Tibial artery (tissue), 4 donors: ENCODE measurements at regions not wholly inside any gene's neighbourhood (a gene's known extent, or its start where the extent isn't known, plus 50 kb on each side); places are given as distances from the start of the nearest gene placed in this dataset.

Experiments
- DNase-seq, 2 donors: peaks; one replicate each; pipeline ENCODE4 v3.0.0-alpha.2; 2019
- H3K27ac ChIP-seq, 2 donors: fragments of 200-600 bp; sonication (generic) in 1 of 2; 1 replicate in 1 of 2; 2 replicates in 1 of 2; pipeline ENCODE4 v1.5.1; 2018 to 2019; ENCODE audit warnings: mild to moderate bottlenecking in 1 of 2
- H3K27me3 ChIP-seq, 2 donors: fragments of 200-600 bp; sonication (generic) in 1 of 2; one replicate each; pipeline versions ENCODE4 v1.5.1 to v1.6.0; 2016 to 2019
- H3K36me3 ChIP-seq, 3 donors: fragments of 200-600 bp; sonication (generic) in 2 of 3; one replicate each; pipeline ENCODE4 v1.5.1; 2016 to 2019; ENCODE audit warnings: mild to moderate bottlenecking in 2 of 3
- H3K4me1 ChIP-seq, 4 donors: fragments of 200-600 bp; sonication (generic) in 2 of 4; 1 replicate in 3 of 4; 2 replicates in 1 of 4; pipeline ENCODE4 v1.5.1; 2016 to 2019
- H3K4me3 ChIP-seq, 2 donors: fragments of 200-600 bp; sonication (generic) in 1 of 2; 1 replicate in 1 of 2; 2 replicates in 1 of 2; pipeline ENCODE4 v1.5.1; 2018 to 2019; ENCODE audit warnings: mild to moderate bottlenecking in 2 of 2
- H3K9me3 ChIP-seq, 3 donors: fragments of 200-600 bp; sonication (generic) in 1 of 3; one replicate each; pipeline ENCODE4 v1.5.1; 2016 to 2019
- CTCF ChIP-seq, 2 experiments: fragments of 200-600 bp in 1 of 2; fragments of 450-650 bp in 1 of 2; IDR thresholded peaks; one replicate each; pipeline ENCODE4 v1.5.1; 2017 to 2019; ENCODE audit warnings: antibody characterized with exemption in 2 of 2, mild to moderate bottlenecking in 1 of 2, moderate library complexity in 1 of 2
- intact Hi-C: fragments of 100-400 bp; cut with DNase I; formaldehyde crosslinking; loops from one replicate; pipeline ENCODE4 v1.15.0; 2023; ENCODE audit warnings: low total_unique reads

- H3K36me3 ChIP-seq = no peaks in the 10 kb centered on the region
- H3K27me3 ChIP-seq = no peaks in the 10 kb centered on the region
- no peak overlapping the region for H3K4me3 ChIP-seq
- intact Hi-C loops = no loop called here
- no peaks in the 10 kb centered on the region for H3K9me3 ChIP-seq
- H3K4me1 ChIP-seq = no peaks in the 10 kb centered on the region
- no peak for DNase-seq
- no peak for TF ChIP-seq CTCF (IDR thresholded peaks at IDR 0.05)
- H3K27ac ChIP-seq = no peak overlapping the region
Observed at GRCh38 chr4:116449764-116450163, 635.6 kb downstream of the TRAM1L1 start.

- intact Hi-C loops = no loop called here
- H3K27me3 ChIP-seq = no peaks in the 10 kb centered on the region
- no peaks in the 10 kb centered on the region for H3K4me1 ChIP-seq
- no peak for TF ChIP-seq CTCF (IDR thresholded peaks at IDR 0.05)
- no peak for DNase-seq
- H3K4me3 ChIP-seq = no peak overlapping the region
- no peak overlapping the region for H3K27ac ChIP-seq
- no peaks in the 10 kb centered on the region for H3K9me3 ChIP-seq
- no peaks in the 10 kb centered on the region for H3K36me3 ChIP-seq
Observed at GRCh38 chr4:116444117-116444516, 641.3 kb downstream of the TRAM1L1 start.

- no peaks in the 10 kb centered on the region for H3K36me3 ChIP-seq
Observed at GRCh38 chr4:116438981-116439729, 646.2 kb downstream of the TRAM1L1 start.

GRCh38 chr4:116438417-116438816, 647.0 kb downstream of the TRAM1L1 start:
- no peak for DNase-seq
- Histone ChIP-seq H3K27ac (no peak overlapping the region), H3K4me1 (no peaks in the 10 kb centered on the region), H3K9me3 (no peaks in the 10 kb centered on the region), H3K27me3 (no peaks in the 10 kb centered on the region), H3K36me3 (no peaks in the 10 kb centered on the region), H3K4me3 (no peak overlapping the region)
- intact Hi-C loops = no loop called here
- TF ChIP-seq CTCF (IDR thresholded peaks at IDR 0.05) = no peak

More at GRCh38 chr4:116438981-116439729, 646.2 kb downstream of the TRAM1L1 start:
- no peaks in the 10 kb centered on the region for H3K4me1 ChIP-seq
- H3K27ac ChIP-seq = no peak overlapping the region
- no peak for DNase-seq
- intact Hi-C loops = no loop called here
- no peak for TF ChIP-seq CTCF (IDR thresholded peaks at IDR 0.05)
- H3K27me3 ChIP-seq = no peaks in the 10 kb centered on the region
- no peak overlapping the region for H3K4me3 ChIP-seq
- H3K9me3 ChIP-seq = no peaks in the 10 kb centered on the region

GRCh38 chr4:116427666-116428065, 657.7 kb downstream of the TRAM1L1 start:
- H3K4me3 ChIP-seq = no peak overlapping the region
- H3K36me3 ChIP-seq = no peaks in the 10 kb centered on the region
- H3K27ac ChIP-seq = no peak overlapping the region
- no peaks in the 10 kb centered on the region for H3K4me1 ChIP-seq
- TF ChIP-seq CTCF (IDR thresholded peaks at IDR 0.05) = no peak
- peaks cover 0 to 15% (median 0%) of the 10 kb centered on the region in 3 donors for H3K9me3 ChIP-seq
- intact Hi-C loops = no loop called here
- no peak for DNase-seq
- H3K27me3 ChIP-seq = no peaks in the 10 kb centered on the region
